GM23338 (cell line): ENCODE measurements at regions not wholly inside any gene's neighbourhood (a gene's known extent, or its start where the extent isn't known, plus 50 kb on each side); places are given as distances from the start of the nearest gene placed in this dataset.

Experiments
- ATAC-seq: fragments of 200-7000 bp; cut with Tn5 transposase; 3 replicates; pipeline ENCODE4 v1.9.1; 2020
- DNase-seq: peaks from one replicate; pipeline ENCODE4 v3.0.0-alpha.2; 2015; ENCODE audit warnings: low spot score
- H2AFZ ChIP-seq: fragments of 200-600 bp; sonication (generic); 2 replicates; pipeline ENCODE4 v1.8.0; 2016; ENCODE audit warnings: antibody characterized with exemption, mild to moderate bottlenecking, moderate library complexity
- H3F3A ChIP-seq: fragments of 200-600 bp; sonication (generic); replicated peaks from 2 replicates; pipeline ENCODE4 v1.8.0; 2017; ENCODE audit warnings: antibody characterized with exemption, mixed run types, low read depth
- H3K27ac ChIP-seq: fragments of 200-600 bp; sonication (generic); 2 replicates; pipeline ENCODE4 v1.6.1; 2016; ENCODE audit warnings: low read depth
- H3K27me3 ChIP-seq: fragments of 200-600 bp; sonication (generic); 2 replicates; pipeline ENCODE4 v1.8.0; 2016; ENCODE audit warnings: mild to moderate bottlenecking, mixed run types, moderate library complexity; ENCODE audit not compliant: insufficient read depth
- H3K36me3 ChIP-seq: fragments of 200-600 bp; sonication (generic); 2 replicates; pipeline ENCODE4 v1.8.0; 2016; ENCODE audit warnings: mild to moderate bottlenecking; ENCODE audit not compliant: insufficient read depth
- H3K4me1 ChIP-seq: fragments of 200-600 bp; sonication (generic); 2 replicates; pipeline ENCODE4 v1.8.0; 2016; ENCODE audit warnings: mild to moderate bottlenecking, moderate library complexity; ENCODE audit not compliant: insufficient read depth
- H3K4me2 ChIP-seq: fragments of 200-600 bp; sonication (generic); 2 replicates; pipeline ENCODE4 v1.7.1; 2017; ENCODE audit warnings: mixed run types
- H3K4me3 ChIP-seq: fragments of 200-600 bp; sonication (generic); 2 replicates; pipeline ENCODE4 v1.6.1; 2016; ENCODE audit warnings: mixed run types
- H3K79me2 ChIP-seq: fragments of 200-600 bp; sonication (generic); replicated peaks from 2 replicates; pipeline ENCODE4 v1.8.0; 2017; ENCODE audit warnings: mild to moderate bottlenecking; ENCODE audit not compliant: insufficient read depth
- H3K9me2 ChIP-seq: fragments of 200-600 bp; sonication (generic); 2 replicates; pipeline ENCODE4 v1.8.0; 2017; ENCODE audit not compliant: insufficient read depth
- H4K20me1 ChIP-seq: fragments of 200-600 bp; sonication (generic); replicated peaks from 2 replicates; pipeline ENCODE4 v1.8.0; 2017; ENCODE audit warnings: mild to moderate bottlenecking; ENCODE audit not compliant: insufficient read depth
- H3K27ac Mint-ChIP-seq: 2 replicates; pipeline ENCODE4 v1.8.0; 2020; ENCODE audit warnings: inconsistent platforms, mild to moderate bottlenecking, moderate library complexity, mixed read lengths
- H3K27me3 Mint-ChIP-seq: 3 replicates; pipeline ENCODE4 v1.8.0; 2022; ENCODE audit warnings: low read depth, mild to moderate bottlenecking, moderate library complexity, mixed read lengths, inconsistent platforms; ENCODE audit not compliant: insufficient read depth, poor library complexity
- H3K36me3 Mint-ChIP-seq: 3 replicates; pipeline ENCODE4 v1.8.0; 2021; ENCODE audit warnings: low read depth, mild to moderate bottlenecking, inconsistent platforms, moderate library complexity, mixed read lengths
- H3K4me1 Mint-ChIP-seq: 3 replicates; pipeline ENCODE4 v1.8.0; 2020; ENCODE audit warnings: mild to moderate bottlenecking, inconsistent platforms, mixed read lengths
- H3K4me3 Mint-ChIP-seq: 3 replicates; pipeline ENCODE4 v1.8.0; 2021; ENCODE audit warnings: moderate library complexity, mild to moderate bottlenecking, inconsistent platforms, mixed read lengths
- H3K9me3 Mint-ChIP-seq: 3 replicates; pipeline ENCODE4 v1.8.0; 2020; ENCODE audit warnings: moderate library complexity, mild to moderate bottlenecking, inconsistent platforms, mixed read lengths
- EZH2phosphoT487 ChIP-seq: fragments of 200-600 bp; sonication (generic); IDR thresholded peaks from one replicate; pipeline ENCODE4 v1.8.1; 2018; ENCODE audit warnings: antibody characterized with exemption; ENCODE audit not compliant: unreplicated experiment
- JUNB ChIP-seq: IDR thresholded peaks from one replicate; pipeline ENCODE4 v1.6.1; 2016; ENCODE audit warnings: antibody characterized with exemption; ENCODE audit not compliant: unreplicated experiment
- NANOG ChIP-seq: IDR thresholded peaks from 2 replicates; pipeline ENCODE4 v1.6.1; 2016; ENCODE audit warnings: antibody characterized with exemption, borderline replicate concordance
- STAT1 ChIP-seq: IDR thresholded peaks from one replicate; pipeline ENCODE4 v1.6.1; 2016; ENCODE audit warnings: antibody characterized with exemption; ENCODE audit not compliant: unreplicated experiment
- TF ChIP-seq, protein P1 (sequence below): fragments of 250-450 bp; sonication (Bioruptor Pico); IDR thresholded peaks from 2 replicates; pipeline ENCODE4 v1.5.0; 2020; ENCODE audit warnings: mild to moderate bottlenecking, moderate library complexity
- TF ChIP-seq, protein P2 (sequence below), 2 experiments: fragments of 200-600 bp in 1 of 2; sonication (generic) in 1 of 2; conservative IDR thresholded peaks; 2 replicates each; pipeline versions ENCODE4 v1.5.1 to v1.6.1; 2016 to 2017; ENCODE audit warnings: antibody characterized with exemption in 2 of 2, low read depth in 2 of 2, mild to moderate bottlenecking in 2 of 2, moderate library complexity in 1 of 2
- TF ChIP-seq, protein P3 (sequence below): IDR thresholded peaks from one replicate; pipeline ENCODE4 v1.6.1; 2018; ENCODE audit warnings: antibody characterized with exemption; ENCODE audit not compliant: unreplicated experiment

DNA sequence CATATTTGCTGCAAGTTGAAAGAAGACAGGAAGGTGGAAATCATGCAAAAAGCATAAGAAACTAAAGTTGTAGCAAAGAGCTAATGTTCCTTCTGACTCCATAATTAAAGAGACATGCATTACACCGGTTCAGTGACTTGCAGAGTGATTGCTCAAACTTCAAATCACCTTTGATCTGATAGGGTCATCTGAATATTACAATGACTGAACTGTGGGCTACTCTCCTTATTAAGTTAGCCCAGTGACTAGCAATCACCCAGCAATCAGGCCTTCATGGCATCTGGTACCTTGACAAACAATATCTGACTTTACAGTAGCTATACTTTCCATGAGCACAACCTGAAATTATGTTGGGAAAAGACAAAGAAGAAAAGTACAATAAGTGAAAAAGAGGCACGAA is 84.9 kb downstream of the NREP start:
- Histone ChIP-seq H2AFZ (no peak overlapping the region), H3K36me3 (no peaks in the 10 kb centered on the region), H3F3A (no peaks in the 10 kb centered on the region), H3K9me2 (peaks cover 12% of the 10 kb centered on the region; the same call in 1 of the 2 replicates), H3K27me3 (no peaks in the 10 kb centered on the region), H4K20me1 (no peaks in the 10 kb centered on the region), H3K27ac (no peak overlapping the region), H3K4me1 (peaks cover 7% of the 10 kb centered on the region), H3K4me2 (no peak overlapping the region), H3K4me3 (no peak overlapping the region), H3K79me2 (no peaks in the 10 kb centered on the region)
- ATAC-seq (no peak), DNase-seq (no peak)
- Mint-ChIP-seq H3K4me1 (peaks cover 16% of the 10 kb centered on the region), H3K4me3 (no peak overlapping the region), H3K27ac (no peak overlapping the region), H3K27me3 (peaks cover 3% of the 10 kb centered on the region), H3K9me3 (no peaks in the 10 kb centered on the region), H3K36me3 (no peaks in the 10 kb centered on the region; the same call in 2 of the 3 replicates)
- TF ChIP-seq EZH2phosphoT487: no peak
- no peak for TF ChIP-seq JUNB
- TF ChIP-seq, protein P1, sequence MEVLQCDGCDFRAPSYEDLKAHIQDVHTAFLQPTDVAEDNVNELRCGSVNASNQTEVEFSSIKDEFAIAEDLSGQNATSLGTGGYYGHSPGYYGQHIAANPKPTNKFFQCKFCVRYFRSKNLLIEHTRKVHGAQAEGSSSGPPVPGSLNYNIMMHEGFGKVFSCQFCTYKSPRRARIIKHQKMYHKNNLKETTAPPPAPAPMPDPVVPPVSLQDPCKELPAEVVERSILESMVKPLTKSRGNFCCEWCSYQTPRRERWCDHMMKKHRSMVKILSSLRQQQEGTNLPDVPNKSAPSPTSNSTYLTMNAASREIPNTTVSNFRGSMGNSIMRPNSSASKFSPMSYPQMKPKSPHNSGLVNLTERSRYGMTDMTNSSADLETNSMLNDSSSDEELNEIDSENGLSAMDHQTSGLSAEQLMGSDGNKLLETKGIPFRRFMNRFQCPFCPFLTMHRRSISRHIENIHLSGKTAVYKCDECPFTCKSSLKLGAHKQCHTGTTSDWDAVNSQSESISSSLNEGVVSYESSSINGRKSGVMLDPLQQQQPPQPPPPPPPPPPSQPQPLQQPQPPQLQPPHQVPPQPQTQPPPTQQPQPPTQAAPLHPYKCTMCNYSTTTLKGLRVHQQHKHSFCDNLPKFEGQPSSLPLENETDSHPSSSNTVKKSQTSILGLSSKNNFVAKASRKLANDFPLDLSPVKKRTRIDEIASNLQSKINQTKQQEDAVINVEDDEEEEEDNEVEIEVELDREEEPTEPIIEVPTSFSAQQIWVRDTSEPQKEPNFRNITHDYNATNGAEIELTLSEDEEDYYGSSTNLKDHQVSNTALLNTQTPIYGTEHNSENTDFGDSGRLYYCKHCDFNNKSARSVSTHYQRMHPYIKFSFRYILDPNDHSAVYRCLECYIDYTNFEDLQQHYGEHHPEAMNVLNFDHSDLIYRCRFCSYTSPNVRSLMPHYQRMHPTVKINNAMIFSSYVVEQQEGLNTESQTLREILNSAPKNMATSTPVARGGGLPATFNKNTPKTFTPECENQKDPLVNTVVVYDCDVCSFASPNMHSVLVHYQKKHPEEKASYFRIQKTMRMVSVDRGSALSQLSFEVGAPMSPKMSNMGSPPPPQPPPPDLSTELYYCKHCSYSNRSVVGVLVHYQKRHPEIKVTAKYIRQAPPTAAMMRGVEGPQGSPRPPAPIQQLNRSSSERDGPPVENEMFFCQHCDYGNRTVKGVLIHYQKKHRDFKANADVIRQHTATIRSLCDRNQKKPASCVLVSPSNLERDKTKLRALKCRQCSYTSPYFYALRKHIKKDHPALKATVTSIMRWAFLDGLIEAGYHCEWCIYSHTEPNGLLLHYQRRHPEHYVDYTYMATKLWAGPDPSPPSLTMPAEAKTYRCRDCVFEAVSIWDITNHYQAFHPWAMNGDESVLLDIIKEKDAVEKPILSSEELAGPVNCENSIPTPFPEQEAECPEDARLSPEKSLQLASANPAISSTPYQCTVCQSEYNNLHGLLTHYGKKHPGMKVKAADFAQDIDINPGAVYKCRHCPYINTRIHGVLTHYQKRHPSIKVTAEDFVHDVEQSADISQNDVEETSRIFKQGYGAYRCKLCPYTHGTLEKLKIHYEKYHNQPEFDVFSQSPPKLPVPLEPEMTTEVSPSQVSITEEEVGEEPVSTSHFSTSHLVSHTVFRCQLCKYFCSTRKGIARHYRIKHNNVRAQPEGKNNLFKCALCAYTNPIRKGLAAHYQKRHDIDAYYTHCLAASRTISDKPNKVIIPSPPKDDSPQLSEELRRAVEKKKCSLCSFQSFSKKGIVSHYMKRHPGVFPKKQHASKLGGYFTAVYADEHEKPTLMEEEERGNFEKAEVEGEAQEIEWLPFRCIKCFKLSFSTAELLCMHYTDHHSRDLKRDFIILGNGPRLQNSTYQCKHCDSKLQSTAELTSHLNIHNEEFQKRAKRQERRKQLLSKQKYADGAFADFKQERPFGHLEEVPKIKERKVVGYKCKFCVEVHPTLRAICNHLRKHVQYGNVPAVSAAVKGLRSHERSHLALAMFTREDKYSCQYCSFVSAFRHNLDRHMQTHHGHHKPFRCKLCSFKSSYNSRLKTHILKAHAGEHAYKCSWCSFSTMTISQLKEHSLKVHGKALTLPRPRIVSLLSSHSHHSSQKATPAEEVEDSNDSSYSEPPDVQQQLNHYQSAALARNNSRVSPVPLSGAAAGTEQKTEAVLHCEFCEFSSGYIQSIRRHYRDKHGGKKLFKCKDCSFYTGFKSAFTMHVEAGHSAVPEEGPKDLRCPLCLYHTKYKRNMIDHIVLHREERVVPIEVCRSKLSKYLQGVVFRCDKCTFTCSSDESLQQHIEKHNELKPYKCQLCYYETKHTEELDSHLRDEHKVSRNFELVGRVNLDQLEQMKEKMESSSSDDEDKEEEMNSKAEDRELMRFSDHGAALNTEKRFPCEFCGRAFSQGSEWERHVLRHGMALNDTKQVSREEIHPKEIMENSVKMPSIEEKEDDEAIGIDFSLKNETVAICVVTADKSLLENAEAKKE: no peak
- no peak for TF ChIP-seq STAT1
- TF ChIP-seq NANOG: no peak

DNA sequence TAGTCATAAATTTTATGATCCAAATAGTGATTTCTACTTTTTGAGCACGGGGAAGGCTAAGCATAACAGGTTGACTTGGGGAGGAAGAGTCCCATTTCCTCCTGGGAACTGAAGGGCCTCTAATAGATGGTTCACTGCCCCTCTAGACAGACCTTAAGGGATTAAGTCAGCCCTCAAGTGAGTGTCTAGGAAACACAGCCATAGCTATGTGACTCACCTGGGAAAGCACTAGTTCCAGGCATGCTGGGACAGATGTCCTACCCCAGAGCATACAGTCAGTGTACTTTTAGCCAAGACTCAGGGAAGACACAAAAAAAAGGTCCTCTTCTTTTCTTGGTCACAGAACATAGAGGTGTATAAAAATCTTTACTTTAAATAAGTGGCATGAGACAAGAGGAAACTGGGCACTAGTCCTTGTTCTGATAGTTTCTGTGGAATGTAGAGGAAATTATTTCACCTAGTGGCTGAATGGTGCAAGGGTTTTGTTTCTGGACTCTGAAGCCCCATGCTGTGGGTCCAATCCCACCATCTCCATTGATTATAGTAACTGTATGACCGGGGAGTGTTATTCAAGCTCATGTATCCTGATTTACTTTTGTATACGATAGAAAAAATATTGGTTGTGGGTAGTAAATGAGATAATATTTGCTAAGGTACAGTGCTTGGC is 86.0 kb downstream of the NREP start:
- peaks cover 14% of the 10 kb centered on the region for H3K4me1 Mint-ChIP-seq
- ATAC-seq: no peak
- H3K27ac ChIP-seq: no peak overlapping the region

More for the DNA sequence above, 86.0 kb downstream of the NREP start:
- H3K4me2 ChIP-seq: no peak overlapping the region
- H3K36me3 ChIP-seq: no peaks in the 10 kb centered on the region
- DNase-seq: peak; percentile 15
- Mint-ChIP-seq H3K27ac (no peak overlapping the region), H3K9me3 (no peaks in the 10 kb centered on the region), H3K27me3 (peaks cover 2% of the 10 kb centered on the region), H3K36me3 (no peaks in the 10 kb centered on the region; the same call in 2 of the 3 replicates), H3K4me3 (no peak overlapping the region)
- no peaks in the 10 kb centered on the region for H3F3A ChIP-seq
- no peaks in the 10 kb centered on the region for H3K27me3 ChIP-seq
- peaks cover 6% of the 10 kb centered on the region for H3K4me1 ChIP-seq
- no peaks in the 10 kb centered on the region for H3K79me2 ChIP-seq
- H2AFZ ChIP-seq: no peak overlapping the region
- no peak overlapping the region for H3K4me3 ChIP-seq
- peaks cover 5% of the 10 kb centered on the region; the same call in 1 of the 2 replicates for H3K9me2 ChIP-seq
- H4K20me1 ChIP-seq: no peaks in the 10 kb centered on the region
- TF ChIP-seq, protein P2, sequence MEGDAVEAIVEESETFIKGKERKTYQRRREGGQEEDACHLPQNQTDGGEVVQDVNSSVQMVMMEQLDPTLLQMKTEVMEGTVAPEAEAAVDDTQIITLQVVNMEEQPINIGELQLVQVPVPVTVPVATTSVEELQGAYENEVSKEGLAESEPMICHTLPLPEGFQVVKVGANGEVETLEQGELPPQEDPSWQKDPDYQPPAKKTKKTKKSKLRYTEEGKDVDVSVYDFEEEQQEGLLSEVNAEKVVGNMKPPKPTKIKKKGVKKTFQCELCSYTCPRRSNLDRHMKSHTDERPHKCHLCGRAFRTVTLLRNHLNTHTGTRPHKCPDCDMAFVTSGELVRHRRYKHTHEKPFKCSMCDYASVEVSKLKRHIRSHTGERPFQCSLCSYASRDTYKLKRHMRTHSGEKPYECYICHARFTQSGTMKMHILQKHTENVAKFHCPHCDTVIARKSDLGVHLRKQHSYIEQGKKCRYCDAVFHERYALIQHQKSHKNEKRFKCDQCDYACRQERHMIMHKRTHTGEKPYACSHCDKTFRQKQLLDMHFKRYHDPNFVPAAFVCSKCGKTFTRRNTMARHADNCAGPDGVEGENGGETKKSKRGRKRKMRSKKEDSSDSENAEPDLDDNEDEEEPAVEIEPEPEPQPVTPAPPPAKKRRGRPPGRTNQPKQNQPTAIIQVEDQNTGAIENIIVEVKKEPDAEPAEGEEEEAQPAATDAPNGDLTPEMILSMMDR (conservative IDR thresholded peaks at IDR 0.05; ENCODE audit: low read depth in 2 of 2): 0 out of 4 replicates have a peak, but pooled peaks of 1 of the 2 experiments have one; percentile 19
- TF ChIP-seq, protein P3, sequence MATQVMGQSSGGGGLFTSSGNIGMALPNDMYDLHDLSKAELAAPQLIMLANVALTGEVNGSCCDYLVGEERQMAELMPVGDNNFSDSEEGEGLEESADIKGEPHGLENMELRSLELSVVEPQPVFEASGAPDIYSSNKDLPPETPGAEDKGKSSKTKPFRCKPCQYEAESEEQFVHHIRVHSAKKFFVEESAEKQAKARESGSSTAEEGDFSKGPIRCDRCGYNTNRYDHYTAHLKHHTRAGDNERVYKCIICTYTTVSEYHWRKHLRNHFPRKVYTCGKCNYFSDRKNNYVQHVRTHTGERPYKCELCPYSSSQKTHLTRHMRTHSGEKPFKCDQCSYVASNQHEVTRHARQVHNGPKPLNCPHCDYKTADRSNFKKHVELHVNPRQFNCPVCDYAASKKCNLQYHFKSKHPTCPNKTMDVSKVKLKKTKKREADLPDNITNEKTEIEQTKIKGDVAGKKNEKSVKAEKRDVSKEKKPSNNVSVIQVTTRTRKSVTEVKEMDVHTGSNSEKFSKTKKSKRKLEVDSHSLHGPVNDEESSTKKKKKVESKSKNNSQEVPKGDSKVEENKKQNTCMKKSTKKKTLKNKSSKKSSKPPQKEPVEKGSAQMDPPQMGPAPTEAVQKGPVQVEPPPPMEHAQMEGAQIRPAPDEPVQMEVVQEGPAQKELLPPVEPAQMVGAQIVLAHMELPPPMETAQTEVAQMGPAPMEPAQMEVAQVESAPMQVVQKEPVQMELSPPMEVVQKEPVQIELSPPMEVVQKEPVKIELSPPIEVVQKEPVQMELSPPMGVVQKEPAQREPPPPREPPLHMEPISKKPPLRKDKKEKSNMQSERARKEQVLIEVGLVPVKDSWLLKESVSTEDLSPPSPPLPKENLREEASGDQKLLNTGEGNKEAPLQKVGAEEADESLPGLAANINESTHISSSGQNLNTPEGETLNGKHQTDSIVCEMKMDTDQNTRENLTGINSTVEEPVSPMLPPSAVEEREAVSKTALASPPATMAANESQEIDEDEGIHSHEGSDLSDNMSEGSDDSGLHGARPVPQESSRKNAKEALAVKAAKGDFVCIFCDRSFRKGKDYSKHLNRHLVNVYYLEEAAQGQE: no peak
